Upper lobe of left lung (tissue), 6 donors: ENCODE measurements at regions not wholly inside any gene's neighbourhood (a gene's known extent, or its start where the extent isn't known, plus 50 kb on each side); places are given as distances from the start of the nearest gene placed in this dataset.

Source experiments
- ATAC-seq, 2 donors: fragments of 200-7000 bp; cut with Tn5 transposase; one replicate each; pipeline ENCODE4 v1.9.1; 2022; ENCODE audit warnings: mild to moderate bottlenecking in 2 of 2, moderate library complexity in 2 of 2; ENCODE audit not compliant: low FRiP score in 2 of 2
- DNase-seq, 2 donors: peaks; one replicate each; pipeline ENCODE4 v3.0.0-alpha.2; 2019 to 2020
- H3K27ac ChIP-seq, 4 donors: fragments of 200-600 bp; sonication (generic); one replicate each; pipeline ENCODE4 v1.5.1; 2016 to 2019
- H3K27me3 ChIP-seq, 4 donors: fragments of 200-600 bp; sonication (generic); one replicate each; pipeline ENCODE4 v1.5.1; 2017 to 2019
- H3K36me3 ChIP-seq, 4 donors: fragments of 200-600 bp; sonication (generic); one replicate each; pipeline ENCODE4 v1.5.1; 2016 to 2019
- H3K4me1 ChIP-seq, 4 donors: fragments of 200-600 bp; sonication (generic); one replicate each; pipeline ENCODE4 v1.5.1; 2018 to 2019
- H3K4me3 ChIP-seq, 4 donors: fragments of 200-600 bp; sonication (generic); one replicate each; pipeline ENCODE4 v1.5.1; 2017 to 2019; ENCODE audit warnings: mild to moderate bottlenecking in 2 of 4, moderate library complexity in 1 of 4
- H3K9me3 ChIP-seq, 4 donors: fragments of 200-600 bp; sonication (generic); one replicate each; pipeline ENCODE4 v1.5.1; 2018 to 2019
- CTCF ChIP-seq, 6 experiments: fragments of 450-650 bp in 4 of 6; fragments of 200-600 bp in 2 of 6; sonication (generic) in 2 of 6; IDR thresholded peaks; one replicate each; pipeline ENCODE4 v1.5.1; 2016 to 2019; ENCODE audit warnings: antibody characterized with exemption in 6 of 6
- EP300 ChIP-seq, 4 donors: sonication (generic); formaldehyde crosslinking; IDR thresholded peaks; one replicate each; pipeline ENCODE4 v1.5.1; 2017; ENCODE audit warnings: antibody characterized with exemption in 4 of 4, control low read depth in 2 of 4
- POLR2A ChIP-seq, 4 donors: fragments of 450-650 bp; IDR thresholded peaks; one replicate each; pipeline ENCODE4 v1.5.1; 2016 to 2017; ENCODE audit warnings: antibody characterized with exemption in 4 of 4, mild to moderate bottlenecking in 2 of 4
- POLR2AphosphoS5 ChIP-seq, 2 donors: sonication (generic); formaldehyde crosslinking; IDR thresholded peaks; one replicate each; pipeline ENCODE4 v1.5.1; 2017; ENCODE audit warnings: antibody characterized with exemption in 2 of 2
- WGBS, 2 donors: methylation state at CpG; one replicate each; pipeline ENCODE4 v1.1.5; 2017 to 2018; 5-methylcytosine and 5-hydroxymethylcytosine counted together
- donor health status: DM: no; HTN: no; CAD: no; lungs with moderate emphysema.
- donor health status: DM: no; HTN: yes; CAD: no; lungs with severe emphysema.

- Histone ChIP-seq H3K27ac (no peak overlapping the region), H3K4me1 (no peaks in the 10 kb centered on the region), H3K9me3 (peaks cover 0 to 8% (median 3%) of the 10 kb centered on the region in 4 donors), H3K27me3 (no peaks in the 10 kb centered on the region), H3K36me3 (no peaks in the 10 kb centered on the region), H3K4me3 (no peak overlapping the region)
- WGBS, 2 donors = 78 to 100% methylated on average over 3 of the region's 3 CpGs
- TF ChIP-seq CTCF (IDR thresholded peaks at IDR 0.05) (no peak), POLR2AphosphoS5 (IDR thresholded peaks at IDR 0.05) (no peak), POLR2A (IDR thresholded peaks at IDR 0.05) (no peak), EP300 (IDR thresholded peaks at IDR 0.05) (no peak)
- DNase-seq (no peak), ATAC-seq (no peak)
Measured at GRCh38 chr10:124298891-124299290, 119.8 kb downstream of the OAT start.

- Histone ChIP-seq H3K36me3 (no peaks in the 10 kb centered on the region), H3K4me3 (no peak overlapping the region), H3K27me3 (no peaks in the 10 kb centered on the region), H3K9me3 (peaks cover 0 to 8% (median 3%) of the 10 kb centered on the region in 4 donors), H3K27ac (no peak overlapping the region), H3K4me1 (no peaks in the 10 kb centered on the region)
- TF ChIP-seq POLR2A (IDR thresholded peaks at IDR 0.05) (no peak), CTCF (IDR thresholded peaks at IDR 0.05) (no peak), POLR2AphosphoS5 (IDR thresholded peaks at IDR 0.05) (no peak), EP300 (IDR thresholded peaks at IDR 0.05) (no peak)
- DNase-seq = no peak
- ATAC-seq = no peak
- WGBS, 2 donors = 84 to 87% methylated on average over 8 to 11 of the region's 11 CpGs
Measured at GRCh38 chr10:124296813-124297788, 121.6 kb downstream of the OAT start.

- H3K36me3 ChIP-seq = no peaks in the 10 kb centered on the region
- H3K4me1 ChIP-seq = no peaks in the 10 kb centered on the region
- no peak for ATAC-seq
- H3K4me3 ChIP-seq = no peak overlapping the region
- TF ChIP-seq POLR2AphosphoS5 (IDR thresholded peaks at IDR 0.05) = no peak
- no peak for TF ChIP-seq POLR2A (IDR thresholded peaks at IDR 0.05)
- TF ChIP-seq EP300 (IDR thresholded peaks at IDR 0.05) = no peak
- TF ChIP-seq CTCF (IDR thresholded peaks at IDR 0.05) = no peak
- WGBS, 2 donors = 72 to 74% methylated on average over 9 of the region's 9 CpGs
- no peak for DNase-seq
- no peak overlapping the region for H3K27ac ChIP-seq
- peaks cover 0 to 8% (median 3%) of the 10 kb centered on the region in 4 donors for H3K9me3 ChIP-seq
- no peaks in the 10 kb centered on the region for H3K27me3 ChIP-seq
Measured at GRCh38 chr10:124296121-124296812, 122.5 kb downstream of the OAT start.

- Histone ChIP-seq H3K4me1 (peaks cover 0 to 5% (median 2%) of the 10 kb centered on the region in 4 donors), H3K27ac (no peak overlapping the region), H3K27me3 (no peaks in the 10 kb centered on the region), H3K4me3 (no peak overlapping the region), H3K9me3 (no peaks in the 10 kb centered on the region), H3K36me3 (no peaks in the 10 kb centered on the region)
- DNase-seq (no peak), ATAC-seq (no peak)
- TF ChIP-seq POLR2AphosphoS5 (IDR thresholded peaks at IDR 0.05) (no peak), EP300 (IDR thresholded peaks at IDR 0.05) (no peak), POLR2A (IDR thresholded peaks at IDR 0.05) (no peak), CTCF (IDR thresholded peaks at IDR 0.05) (no peak)
- WGBS, 2 donors = 86 to 93% methylated on average over 10 to 22 of the region's 22 CpGs
Measured at GRCh38 chr10:124294811-124295770, 123.6 kb downstream of the OAT start.
